AG09309 (cell line): ENCODE measurements at regions not wholly inside any gene's neighbourhood (a gene's known extent, or its start where the extent isn't known, plus 50 kb on each side); places are given as distances from the start of the nearest gene placed in this dataset.

ENCODE experiments used
- DNase-seq: peaks from one replicate; pipeline ENCODE4 v3.0.0-alpha.2; 2010; ENCODE audit warnings: low read depth
- H3K4me3 ChIP-seq: 2 replicates; pipeline ENCODE4 v1.5.1; 2011; ENCODE audit warnings: mild to moderate bottlenecking, low read depth, low read length, moderate library complexity; ENCODE audit not compliant: control insufficient read depth
- TF ChIP-seq, protein P1 (sequence below): IDR thresholded peaks from 2 replicates; pipeline ENCODE4 v1.5.1; 2011; ENCODE audit warnings: mild to moderate bottlenecking, low read depth, low read length, inconsistent platforms; ENCODE audit not compliant: insufficient read depth, control insufficient read depth; ENCODE audit errors: missing control alignments

- TF ChIP-seq, protein P1, sequence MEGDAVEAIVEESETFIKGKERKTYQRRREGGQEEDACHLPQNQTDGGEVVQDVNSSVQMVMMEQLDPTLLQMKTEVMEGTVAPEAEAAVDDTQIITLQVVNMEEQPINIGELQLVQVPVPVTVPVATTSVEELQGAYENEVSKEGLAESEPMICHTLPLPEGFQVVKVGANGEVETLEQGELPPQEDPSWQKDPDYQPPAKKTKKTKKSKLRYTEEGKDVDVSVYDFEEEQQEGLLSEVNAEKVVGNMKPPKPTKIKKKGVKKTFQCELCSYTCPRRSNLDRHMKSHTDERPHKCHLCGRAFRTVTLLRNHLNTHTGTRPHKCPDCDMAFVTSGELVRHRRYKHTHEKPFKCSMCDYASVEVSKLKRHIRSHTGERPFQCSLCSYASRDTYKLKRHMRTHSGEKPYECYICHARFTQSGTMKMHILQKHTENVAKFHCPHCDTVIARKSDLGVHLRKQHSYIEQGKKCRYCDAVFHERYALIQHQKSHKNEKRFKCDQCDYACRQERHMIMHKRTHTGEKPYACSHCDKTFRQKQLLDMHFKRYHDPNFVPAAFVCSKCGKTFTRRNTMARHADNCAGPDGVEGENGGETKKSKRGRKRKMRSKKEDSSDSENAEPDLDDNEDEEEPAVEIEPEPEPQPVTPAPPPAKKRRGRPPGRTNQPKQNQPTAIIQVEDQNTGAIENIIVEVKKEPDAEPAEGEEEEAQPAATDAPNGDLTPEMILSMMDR: no peak
- no peak for DNase-seq
- H3K4me3 ChIP-seq: no peak overlapping the region
Measured at GRCh38 chrX:145620666-145621065, 197.0 kb upstream of the SLITRK2 start.

DNA sequence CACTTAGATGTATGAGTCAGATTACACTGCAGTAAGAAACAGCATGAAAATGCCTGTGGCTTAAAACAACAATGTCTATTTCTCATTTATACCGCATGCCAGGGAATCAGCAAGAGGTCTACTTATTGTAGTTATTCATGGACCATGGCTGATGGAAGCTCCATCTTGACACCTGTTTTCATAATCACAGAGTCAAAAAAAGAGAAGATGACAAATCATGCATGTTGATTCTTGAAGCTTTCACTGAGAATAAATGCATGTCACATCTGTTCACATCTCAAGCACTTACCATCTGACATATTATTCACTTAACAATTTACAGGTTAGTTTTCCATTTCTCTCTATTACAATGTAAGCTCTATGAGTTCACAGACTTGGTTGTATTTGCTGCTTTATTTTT is 194.2 kb upstream of the SLITRK2 start:
- TF ChIP-seq, protein P1: no peak
- DNase-seq: no peak
- no peak overlapping the region for H3K4me3 ChIP-seq

DNA sequence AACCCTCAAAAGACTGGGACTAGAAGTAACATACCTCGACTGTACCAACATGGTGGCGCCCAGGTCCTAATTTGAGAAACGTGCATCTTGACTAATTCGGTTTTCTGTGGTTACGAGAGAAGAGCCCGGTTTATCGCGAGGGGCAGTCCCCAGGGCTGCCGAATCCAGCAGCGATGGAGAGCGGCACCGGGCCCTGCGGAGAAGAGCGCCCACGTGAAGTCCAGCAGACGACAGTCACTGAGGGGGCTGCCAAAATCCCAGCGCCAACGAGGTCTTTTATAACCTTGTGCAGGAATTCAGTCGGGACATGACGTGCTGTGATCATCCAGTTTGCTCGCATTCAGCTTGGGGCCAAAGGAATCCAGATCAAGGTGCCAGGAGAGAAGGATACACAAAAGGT is 187.5 kb upstream of the SLITRK2 start:
- no peak for DNase-seq

DNA sequence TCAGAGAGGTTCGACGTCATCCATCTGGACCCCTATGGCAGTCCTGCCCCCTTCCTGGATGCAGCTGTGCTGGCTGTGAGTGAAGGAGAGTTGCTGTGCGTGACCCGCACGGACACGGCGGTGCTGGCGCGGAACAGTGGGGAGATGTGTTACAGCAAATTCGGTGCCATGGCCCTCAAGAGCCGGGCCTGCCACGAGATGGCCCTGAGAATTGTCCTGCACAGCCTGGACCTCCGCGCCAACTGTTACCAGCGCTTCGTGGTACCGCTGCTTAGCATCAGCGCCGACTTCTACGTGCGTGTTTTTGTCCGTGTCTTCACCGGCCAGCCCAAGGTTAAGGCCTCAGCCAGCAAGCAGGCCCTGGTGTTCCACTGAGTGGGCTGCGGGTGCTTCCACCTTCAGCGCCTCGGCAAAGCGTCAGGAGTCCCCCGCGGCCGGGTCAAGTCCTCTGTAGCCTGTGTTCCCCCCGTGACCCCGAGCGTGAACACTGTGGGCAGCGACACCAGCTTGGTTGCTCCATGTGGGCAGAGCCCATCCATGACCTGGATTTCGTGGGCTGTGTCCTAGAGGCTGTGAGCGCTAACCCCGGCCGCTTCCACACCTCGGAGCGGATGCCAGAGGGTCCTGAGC is 186.7 kb upstream of the SLITRK2 start:
- H3K4me3 ChIP-seq: no peak overlapping the region
- no peak for DNase-seq
- TF ChIP-seq, protein P1: no peak

More for the DNA sequence above, 187.5 kb upstream of the SLITRK2 start:
- TF ChIP-seq, protein P1: no peak
- no peak overlapping the region for H3K4me3 ChIP-seq

GRCh38 chrX:145631461-145631951 is 186.1 kb upstream of the SLITRK2 start:
- no peak for DNase-seq
- TF ChIP-seq, protein P1: no peak
- no peak overlapping the region for H3K4me3 ChIP-seq

DNA sequence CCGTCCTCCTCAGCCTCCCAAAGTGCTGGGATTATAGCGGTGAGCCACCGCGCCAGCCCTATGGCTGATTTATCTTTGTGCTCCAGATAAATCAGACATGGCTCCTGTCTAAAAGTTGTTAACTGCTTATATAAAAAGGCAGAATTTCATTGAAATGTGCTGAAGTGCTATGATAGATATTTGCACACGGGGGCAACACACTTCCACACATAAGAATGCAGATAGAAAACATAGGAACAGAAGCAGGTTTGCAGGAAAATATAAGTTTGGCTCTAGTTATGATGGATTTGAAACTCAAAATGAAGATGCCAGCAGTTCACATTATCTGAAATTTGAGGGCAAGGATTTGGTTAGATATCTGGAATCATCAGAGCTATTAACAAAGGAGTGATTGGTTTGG is 163.1 kb upstream of the SLITRK2 start:
- no peak for DNase-seq
- H3K4me3 ChIP-seq: no peak overlapping the region
- TF ChIP-seq, protein P1: no peak
